ENCODE measurements at regions not wholly inside any gene's neighbourhood (a gene's known extent, or its start where the extent isn't known, plus 50 kb on each side); places are given as distances from the start of the nearest gene placed in this dataset.

GRCh38 chr2:166766220-166766619, 122.1 kb upstream of the XIRP2 start:
- Histone ChIP-seq H4K20me1 (ENCODE audit: insufficient read depth, low read length) (no peaks in the 10 kb centered on the region), H3K4me2 (ENCODE audit: insufficient read depth, low read length) (no peak overlapping the region), H3K9ac (ENCODE audit: low read depth, low read length) (no peak overlapping the region), H3K4me3 (ENCODE audit: low read depth in 1 of 2, low read length in 2 of 2) (no peak overlapping the region), H2AFZ (ENCODE audit: low read depth, low read length) (no peak overlapping the region), H3K79me2 (ENCODE audit: insufficient read depth, low read length) (no peaks in the 10 kb centered on the region), H3K27ac (ENCODE audit: low read length) (no peak overlapping the region), H3K36me3 (ENCODE audit: insufficient read depth, low read length) (no peaks in the 10 kb centered on the region), H3K9me3 (ENCODE audit: insufficient read depth, low read length, severe bottlenecking) (no peaks in the 10 kb centered on the region), H3K4me1 (ENCODE audit: insufficient read depth, low read length) (no peaks in the 10 kb centered on the region), H3K27me3 (ENCODE audit: insufficient read depth, low read length, poor library complexity) (no peaks in the 10 kb centered on the region)
- no peak for DNase-seq
- TF ChIP-seq, protein P1, sequence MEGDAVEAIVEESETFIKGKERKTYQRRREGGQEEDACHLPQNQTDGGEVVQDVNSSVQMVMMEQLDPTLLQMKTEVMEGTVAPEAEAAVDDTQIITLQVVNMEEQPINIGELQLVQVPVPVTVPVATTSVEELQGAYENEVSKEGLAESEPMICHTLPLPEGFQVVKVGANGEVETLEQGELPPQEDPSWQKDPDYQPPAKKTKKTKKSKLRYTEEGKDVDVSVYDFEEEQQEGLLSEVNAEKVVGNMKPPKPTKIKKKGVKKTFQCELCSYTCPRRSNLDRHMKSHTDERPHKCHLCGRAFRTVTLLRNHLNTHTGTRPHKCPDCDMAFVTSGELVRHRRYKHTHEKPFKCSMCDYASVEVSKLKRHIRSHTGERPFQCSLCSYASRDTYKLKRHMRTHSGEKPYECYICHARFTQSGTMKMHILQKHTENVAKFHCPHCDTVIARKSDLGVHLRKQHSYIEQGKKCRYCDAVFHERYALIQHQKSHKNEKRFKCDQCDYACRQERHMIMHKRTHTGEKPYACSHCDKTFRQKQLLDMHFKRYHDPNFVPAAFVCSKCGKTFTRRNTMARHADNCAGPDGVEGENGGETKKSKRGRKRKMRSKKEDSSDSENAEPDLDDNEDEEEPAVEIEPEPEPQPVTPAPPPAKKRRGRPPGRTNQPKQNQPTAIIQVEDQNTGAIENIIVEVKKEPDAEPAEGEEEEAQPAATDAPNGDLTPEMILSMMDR (IDR thresholded peaks at IDR 0.05; ENCODE audit: borderline replicate concordance, extremely low read depth, low read length, poor library complexity, severe bottlenecking) = no peak
- TF ChIP-seq EZH2 (IDR thresholded peaks at IDR 0.05; ENCODE audit: borderline replicate concordance, low read depth, low read length, severe bottlenecking) = no peak
- ATAC-seq (ENCODE audit: insufficient read depth, low read depth) = no peak

GRCh38 chr2:166765141-166765540, 123.1 kb upstream of the XIRP2 start:
- no peak overlapping the region for H3K4me2 ChIP-seq (ENCODE audit: insufficient read depth, low read length)
- no peak overlapping the region for H3K9ac ChIP-seq (ENCODE audit: low read depth, low read length)
- H3K9me3 ChIP-seq (ENCODE audit: insufficient read depth, low read length, severe bottlenecking) = no peaks in the 10 kb centered on the region
- no peak for DNase-seq
- no peak overlapping the region for H2AFZ ChIP-seq (ENCODE audit: low read depth, low read length)
- no peak overlapping the region for H3K27ac ChIP-seq (ENCODE audit: low read length)
- no peaks in the 10 kb centered on the region for H3K27me3 ChIP-seq (ENCODE audit: insufficient read depth, low read length, poor library complexity)
- no peak overlapping the region for H3K4me3 ChIP-seq (ENCODE audit: low read depth in 1 of 2, low read length in 2 of 2)
- no peaks in the 10 kb centered on the region for H3K79me2 ChIP-seq (ENCODE audit: insufficient read depth, low read length)
- H3K4me1 ChIP-seq (ENCODE audit: insufficient read depth, low read length) = no peaks in the 10 kb centered on the region
- no peaks in the 10 kb centered on the region for H4K20me1 ChIP-seq (ENCODE audit: insufficient read depth, low read length)
- TF ChIP-seq EZH2 (IDR thresholded peaks at IDR 0.05; ENCODE audit: borderline replicate concordance, low read depth, low read length, severe bottlenecking) = no peak
- TF ChIP-seq, protein P1 (IDR thresholded peaks at IDR 0.05; ENCODE audit: borderline replicate concordance, extremely low read depth, low read length, poor library complexity, severe bottlenecking) = no peak
- ATAC-seq (ENCODE audit: insufficient read depth, low read depth) = no peak
- H3K36me3 ChIP-seq (ENCODE audit: insufficient read depth, low read length) = no peaks in the 10 kb centered on the region

- no peak for TF ChIP-seq EZH2 (IDR thresholded peaks at IDR 0.05; ENCODE audit: borderline replicate concordance, low read depth, low read length, severe bottlenecking)
- TF ChIP-seq, protein P1 (IDR thresholded peaks at IDR 0.05; ENCODE audit: borderline replicate concordance, extremely low read depth, low read length, poor library complexity, severe bottlenecking) = no peak
- Histone ChIP-seq H2AFZ (ENCODE audit: low read depth, low read length) (no peak overlapping the region), H3K79me2 (ENCODE audit: insufficient read depth, low read length) (no peaks in the 10 kb centered on the region), H3K4me2 (ENCODE audit: insufficient read depth, low read length) (no peak overlapping the region), H4K20me1 (ENCODE audit: insufficient read depth, low read length) (no peaks in the 10 kb centered on the region), H3K36me3 (ENCODE audit: insufficient read depth, low read length) (no peaks in the 10 kb centered on the region), H3K27me3 (ENCODE audit: insufficient read depth, low read length, poor library complexity) (no peaks in the 10 kb centered on the region), H3K9me3 (ENCODE audit: insufficient read depth, low read length, severe bottlenecking) (no peaks in the 10 kb centered on the region), H3K27ac (ENCODE audit: low read length) (no peak overlapping the region), H3K4me1 (ENCODE audit: insufficient read depth, low read length) (no peaks in the 10 kb centered on the region), H3K9ac (ENCODE audit: low read depth, low read length) (no peak overlapping the region), H3K4me3 (ENCODE audit: low read depth in 1 of 2, low read length in 2 of 2) (no peak overlapping the region)
- DNase-seq = no peak
- no peak for ATAC-seq (ENCODE audit: insufficient read depth, low read depth)
Measured at GRCh38 chr2:166764702-166765101, 123.6 kb upstream of the XIRP2 start.

DNA sequence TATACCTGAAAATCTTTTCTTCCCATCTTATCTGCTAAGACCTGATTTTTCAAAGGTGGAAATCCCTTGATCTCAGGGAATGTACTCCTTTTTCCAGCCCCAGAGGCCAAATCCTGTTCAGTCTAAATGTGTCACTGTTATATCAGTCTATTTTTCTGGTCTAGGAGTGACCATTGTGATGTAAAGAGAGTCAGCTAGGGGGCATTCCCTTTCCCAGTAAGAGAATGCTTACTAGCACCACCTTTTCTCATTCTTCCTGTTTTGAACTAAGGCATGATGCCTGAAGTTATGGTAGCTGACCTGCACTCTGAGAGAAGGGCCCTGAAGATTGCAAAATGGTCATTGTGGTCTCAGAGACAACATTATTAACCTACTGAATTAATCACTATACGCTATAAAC, 124.1 kb upstream of the XIRP2 start:
- no peak overlapping the region for H3K9ac ChIP-seq (ENCODE audit: low read depth, low read length)
- no peaks in the 10 kb centered on the region for H3K79me2 ChIP-seq (ENCODE audit: insufficient read depth, low read length)
- ATAC-seq (ENCODE audit: insufficient read depth, low read depth) (no peak), DNase-seq (no peak)
- H3K9me3 ChIP-seq (ENCODE audit: insufficient read depth, low read length, severe bottlenecking) = no peaks in the 10 kb centered on the region
- H3K27me3 ChIP-seq (ENCODE audit: insufficient read depth, low read length, poor library complexity) = no peaks in the 10 kb centered on the region
- TF ChIP-seq, protein P1 (IDR thresholded peaks at IDR 0.05; ENCODE audit: borderline replicate concordance, extremely low read depth, low read length, poor library complexity, severe bottlenecking) = no peak
- no peak for TF ChIP-seq EZH2 (IDR thresholded peaks at IDR 0.05; ENCODE audit: borderline replicate concordance, low read depth, low read length, severe bottlenecking)
- no peak overlapping the region for H3K4me3 ChIP-seq (ENCODE audit: low read depth in 1 of 2, low read length in 2 of 2)
- H3K27ac ChIP-seq (ENCODE audit: low read length) = no peak overlapping the region
- H2AFZ ChIP-seq (ENCODE audit: low read depth, low read length) = no peak overlapping the region
- H4K20me1 ChIP-seq (ENCODE audit: insufficient read depth, low read length) = no peaks in the 10 kb centered on the region
- H3K4me1 ChIP-seq (ENCODE audit: insufficient read depth, low read length) = no peaks in the 10 kb centered on the region
- no peak overlapping the region for H3K4me2 ChIP-seq (ENCODE audit: insufficient read depth, low read length)
- H3K36me3 ChIP-seq (ENCODE audit: insufficient read depth, low read length) = no peaks in the 10 kb centered on the region
